ENCODE measurements at regions not wholly inside any gene's neighbourhood (a gene's known extent, or its start where the extent isn't known, plus 50 kb on each side); places are given as distances from the start of the nearest gene placed in this dataset.

DNA sequence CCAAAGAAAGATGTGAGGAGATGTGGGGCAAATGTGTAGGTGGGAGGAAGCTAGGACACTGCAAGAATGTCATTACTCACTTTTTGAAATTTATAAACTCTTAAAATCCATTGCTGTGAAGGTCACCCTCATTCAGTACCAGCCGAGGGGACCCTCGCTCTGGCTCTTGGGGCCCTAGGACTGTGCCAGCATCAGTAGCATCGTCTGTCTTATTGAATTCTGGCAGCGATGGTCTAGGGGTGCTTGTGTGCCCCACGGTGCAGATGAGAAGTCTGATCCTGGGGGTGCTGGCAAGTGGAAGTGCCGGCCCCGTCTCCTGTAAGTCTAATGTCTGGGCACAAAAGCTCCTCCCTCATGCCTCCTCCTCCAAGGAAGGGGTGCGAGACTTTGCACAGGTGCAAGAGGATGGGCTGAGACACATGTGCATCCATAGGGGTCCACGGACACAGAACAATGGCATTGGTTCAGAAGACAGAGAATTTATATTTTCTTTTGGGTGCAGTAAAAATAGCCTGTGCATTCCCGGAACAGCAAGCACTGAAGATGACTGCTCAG is 266.7 kb upstream of the HDAC4 start:
- H3K4me3 ChIP-seq (ENCODE audit: low read depth in 1 of 3, low read length in 3 of 3) = no peak overlapping the region
- H3K27ac ChIP-seq (ENCODE audit: low read depth in 1 of 2, low read length in 2 of 2) = no peak overlapping the region
- TF ChIP-seq, protein P1, sequence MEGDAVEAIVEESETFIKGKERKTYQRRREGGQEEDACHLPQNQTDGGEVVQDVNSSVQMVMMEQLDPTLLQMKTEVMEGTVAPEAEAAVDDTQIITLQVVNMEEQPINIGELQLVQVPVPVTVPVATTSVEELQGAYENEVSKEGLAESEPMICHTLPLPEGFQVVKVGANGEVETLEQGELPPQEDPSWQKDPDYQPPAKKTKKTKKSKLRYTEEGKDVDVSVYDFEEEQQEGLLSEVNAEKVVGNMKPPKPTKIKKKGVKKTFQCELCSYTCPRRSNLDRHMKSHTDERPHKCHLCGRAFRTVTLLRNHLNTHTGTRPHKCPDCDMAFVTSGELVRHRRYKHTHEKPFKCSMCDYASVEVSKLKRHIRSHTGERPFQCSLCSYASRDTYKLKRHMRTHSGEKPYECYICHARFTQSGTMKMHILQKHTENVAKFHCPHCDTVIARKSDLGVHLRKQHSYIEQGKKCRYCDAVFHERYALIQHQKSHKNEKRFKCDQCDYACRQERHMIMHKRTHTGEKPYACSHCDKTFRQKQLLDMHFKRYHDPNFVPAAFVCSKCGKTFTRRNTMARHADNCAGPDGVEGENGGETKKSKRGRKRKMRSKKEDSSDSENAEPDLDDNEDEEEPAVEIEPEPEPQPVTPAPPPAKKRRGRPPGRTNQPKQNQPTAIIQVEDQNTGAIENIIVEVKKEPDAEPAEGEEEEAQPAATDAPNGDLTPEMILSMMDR (IDR thresholded peaks at IDR 0.05; ENCODE audit: low read depth, low read length, missing input control) = no peak
- TF ChIP-seq FOXA1 (IDR thresholded peaks at IDR 0.05) (no peak), HNF4A (conservative IDR thresholded peaks at IDR 0.05) (no peak), ATF3 (IDR thresholded peaks at IDR 0.05) (no peak), TAF1 (conservative IDR thresholded peaks at IDR 0.05) (no peak), REST (IDR thresholded peaks at IDR 0.05) (no peak), NR2F2 (IDR thresholded peaks at IDR 0.05) (no peak), JUND (IDR thresholded peaks at IDR 0.05) (no peak), RXRA (IDR thresholded peaks at IDR 0.05) (no peak), FOXA2 (IDR thresholded peaks at IDR 0.05) (no peak), EGR1 (IDR thresholded peaks at IDR 0.05; ENCODE audit: low read depth in 2 of 2) (no peak), YY1 (IDR thresholded peaks at IDR 0.05) (no peak), RAD21 (IDR thresholded peaks at IDR 0.05) (no peak), SP1 (IDR thresholded peaks at IDR 0.05) (no peak), HNF4G (IDR thresholded peaks at IDR 0.05) (no peak), GABPA (IDR thresholded peaks at IDR 0.05 in 1 of 2, conservative IDR thresholded peaks at IDR 0.05 in 1 of 2) (no peak)
- TF ChIP-seq, protein P2, sequence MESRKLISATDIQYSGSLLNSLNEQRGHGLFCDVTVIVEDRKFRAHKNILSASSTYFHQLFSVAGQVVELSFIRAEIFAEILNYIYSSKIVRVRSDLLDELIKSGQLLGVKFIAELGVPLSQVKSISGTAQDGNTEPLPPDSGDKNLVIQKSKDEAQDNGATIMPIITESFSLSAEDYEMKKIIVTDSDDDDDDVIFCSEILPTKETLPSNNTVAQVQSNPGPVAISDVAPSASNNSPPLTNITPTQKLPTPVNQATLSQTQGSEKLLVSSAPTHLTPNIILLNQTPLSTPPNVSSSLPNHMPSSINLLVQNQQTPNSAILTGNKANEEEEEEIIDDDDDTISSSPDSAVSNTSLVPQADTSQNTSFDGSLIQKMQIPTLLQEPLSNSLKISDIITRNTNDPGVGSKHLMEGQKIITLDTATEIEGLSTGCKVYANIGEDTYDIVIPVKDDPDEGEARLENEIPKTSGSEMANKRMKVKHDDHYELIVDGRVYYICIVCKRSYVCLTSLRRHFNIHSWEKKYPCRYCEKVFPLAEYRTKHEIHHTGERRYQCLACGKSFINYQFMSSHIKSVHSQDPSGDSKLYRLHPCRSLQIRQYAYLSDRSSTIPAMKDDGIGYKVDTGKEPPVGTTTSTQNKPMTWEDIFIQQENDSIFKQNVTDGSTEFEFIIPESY (IDR thresholded peaks at IDR 0.05) = no peak
- TF ChIP-seq, protein P3, sequence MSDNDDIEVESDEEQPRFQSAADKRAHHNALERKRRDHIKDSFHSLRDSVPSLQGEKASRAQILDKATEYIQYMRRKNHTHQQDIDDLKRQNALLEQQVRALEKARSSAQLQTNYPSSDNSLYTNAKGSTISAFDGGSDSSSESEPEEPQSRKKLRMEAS (IDR thresholded peaks at IDR 0.05) = no peak
- DNase-seq (ENCODE audit: low spot score) = no peak
- no peaks in the 10 kb centered on the region for H3K9me3 ChIP-seq (ENCODE audit: control insufficient read depth in 4 of 4, low read length in 3 of 4)
- no peaks in the 10 kb centered on the region for H3K4me1 ChIP-seq (ENCODE audit: control insufficient read depth in 4 of 4, insufficient read depth in 4 of 4, low read length in 3 of 4)
- H3K27me3 ChIP-seq (ENCODE audit: control insufficient read depth in 4 of 4, insufficient read depth in 4 of 4, low read length in 3 of 4) = no peaks in the 10 kb centered on the region
- H3K9ac ChIP-seq (ENCODE audit: low read depth in 1 of 2, low read length in 2 of 2) = no peak overlapping the region
- H3K36me3 ChIP-seq (ENCODE audit: control insufficient read depth in 4 of 4, insufficient read depth in 3 of 4, low read depth in 1 of 4, low read length in 3 of 4) = no peaks in the 10 kb centered on the region
- 77% methylated on average over 10 of the region's 10 CpGs for WGBS

All from liver (tissue), 8 donors.